Keratinocyte (primary cell): ENCODE measurements at regions not wholly inside any gene's neighbourhood (a gene's known extent, or its start where the extent isn't known, plus 50 kb on each side); places are given as distances from the start of the nearest gene placed in this dataset.

Experiments
- EZH2 ChIP-seq: IDR thresholded peaks from one replicate; pipeline ENCODE4 v1.6.1; 2012; ENCODE audit warnings: inconsistent platforms, mild to moderate bottlenecking, low read length, moderate library complexity
- TF ChIP-seq, protein P1 (sequence below), 3 experiments: IDR thresholded peaks in 1 of 3; conservative IDR thresholded peaks in 1 of 3; optimal IDR thresholded peaks in 1 of 3; 2 replicates in 2 of 3; 3 replicates in 1 of 3; pipeline versions ENCODE3 to v1.5.1; 2011; ENCODE audit warnings: low read length in 3 of 3, mild to moderate bottlenecking in 3 of 3, moderate library complexity in 2 of 3, control low read depth in 1 of 3, inconsistent platforms in 1 of 3; ENCODE audit not compliant: insufficient read depth in 2 of 3; ENCODE audit errors: extremely low read depth in 1 of 3

DNA sequence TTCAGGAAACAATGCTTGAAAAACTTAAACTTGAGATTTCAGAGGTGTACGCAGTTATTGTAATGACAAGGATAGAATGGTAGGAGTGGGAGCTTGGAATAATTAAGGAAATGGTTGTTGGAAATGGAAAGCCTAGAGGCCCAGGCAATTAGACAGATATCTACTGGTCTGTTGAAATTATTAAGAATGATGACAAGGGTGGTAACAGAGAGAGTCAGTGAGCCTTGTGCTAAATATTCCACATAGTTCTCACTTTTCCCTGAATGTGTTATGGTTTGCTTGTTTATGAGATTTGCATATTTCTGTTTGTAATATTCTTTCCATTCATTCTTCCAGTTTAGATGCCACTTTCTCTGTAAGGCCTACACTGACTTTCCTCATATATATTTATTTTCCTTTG, 66.0 kb upstream of the ATP2B1 start:
- TF ChIP-seq, protein P1, sequence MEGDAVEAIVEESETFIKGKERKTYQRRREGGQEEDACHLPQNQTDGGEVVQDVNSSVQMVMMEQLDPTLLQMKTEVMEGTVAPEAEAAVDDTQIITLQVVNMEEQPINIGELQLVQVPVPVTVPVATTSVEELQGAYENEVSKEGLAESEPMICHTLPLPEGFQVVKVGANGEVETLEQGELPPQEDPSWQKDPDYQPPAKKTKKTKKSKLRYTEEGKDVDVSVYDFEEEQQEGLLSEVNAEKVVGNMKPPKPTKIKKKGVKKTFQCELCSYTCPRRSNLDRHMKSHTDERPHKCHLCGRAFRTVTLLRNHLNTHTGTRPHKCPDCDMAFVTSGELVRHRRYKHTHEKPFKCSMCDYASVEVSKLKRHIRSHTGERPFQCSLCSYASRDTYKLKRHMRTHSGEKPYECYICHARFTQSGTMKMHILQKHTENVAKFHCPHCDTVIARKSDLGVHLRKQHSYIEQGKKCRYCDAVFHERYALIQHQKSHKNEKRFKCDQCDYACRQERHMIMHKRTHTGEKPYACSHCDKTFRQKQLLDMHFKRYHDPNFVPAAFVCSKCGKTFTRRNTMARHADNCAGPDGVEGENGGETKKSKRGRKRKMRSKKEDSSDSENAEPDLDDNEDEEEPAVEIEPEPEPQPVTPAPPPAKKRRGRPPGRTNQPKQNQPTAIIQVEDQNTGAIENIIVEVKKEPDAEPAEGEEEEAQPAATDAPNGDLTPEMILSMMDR (optimal IDR thresholded peaks at IDR 0.05 in 1 of 3, IDR thresholded peaks at IDR 0.05 in 1 of 3, conservative IDR thresholded peaks at IDR 0.05 in 1 of 3; ENCODE audit: extremely low read depth in 1 of 3, insufficient read depth in 2 of 3, low read length in 3 of 3), result no peak
- no peak for TF ChIP-seq EZH2
